ENCODE measurements at regions not wholly inside any gene's neighbourhood (a gene's known extent, or its start where the extent isn't known, plus 50 kb on each side); places are given as distances from the start of the nearest gene placed in this dataset.
"Not testable (repeated sequence)": the region's sequence is repeated elsewhere in the genome, so short reads cannot be mapped to it uniquely, and the experiment has no call there.

DNA sequence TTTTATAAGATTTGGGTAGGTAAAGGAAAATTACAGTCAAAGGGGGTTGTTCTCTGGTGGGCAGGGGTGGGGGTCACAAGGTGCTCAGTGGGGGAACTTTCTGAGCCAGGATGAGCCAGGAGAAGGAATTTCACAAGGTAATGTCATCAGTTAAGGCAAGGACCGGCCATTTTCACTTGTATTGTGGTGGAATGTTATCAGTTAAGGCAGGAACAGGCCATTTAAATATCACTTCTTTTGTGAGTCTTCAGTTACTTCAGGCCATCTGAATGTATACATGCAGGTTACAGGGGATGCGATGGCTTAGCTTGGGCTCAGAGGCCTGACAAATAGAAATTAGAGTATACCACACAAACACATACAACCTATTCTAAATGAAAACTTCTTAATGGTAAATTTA is 434.9 kb upstream of the NDST3 start:
- TF ChIP-seq POLR2AphosphoS5, CTCF (IDR thresholded peaks at IDR 0.05): not testable (repeated sequence)

All from gastroesophageal sphincter (tissue), 3 donors.